Endothelial cell of umbilical vein (primary cell): ENCODE measurements at regions not wholly inside any gene's neighbourhood (a gene's known extent, or its start where the extent isn't known, plus 50 kb on each side); places are given as distances from the start of the nearest gene placed in this dataset.

ENCODE experiments used
- EZH2 ChIP-seq: IDR thresholded peaks from 2 replicates; pipeline ENCODE4 v1.6.1; 2012; ENCODE audit warnings: borderline replicate concordance, low read depth, mild to moderate bottlenecking, moderate library complexity, low read length, inconsistent platforms; ENCODE audit not compliant: severe bottlenecking
- POLR2A ChIP-seq: IDR thresholded peaks from 2 replicates; pipeline ENCODE4 v1.6.1; 2012; ENCODE audit warnings: low read depth, mild to moderate bottlenecking, control low read depth, low read length
- POLR2AphosphoS5 ChIP-seq: IDR thresholded peaks from 2 replicates; pipeline ENCODE4 v1.6.1; 2012; ENCODE audit warnings: low read depth, mild to moderate bottlenecking, control low read depth, low read length, moderate library complexity; ENCODE audit not compliant: insufficient read depth
- TF ChIP-seq, protein P1 (sequence below): IDR thresholded peaks from 2 replicates; pipeline ENCODE4 v1.6.1; 2011; ENCODE audit not compliant: insufficient read depth, insufficient read length

DNA sequence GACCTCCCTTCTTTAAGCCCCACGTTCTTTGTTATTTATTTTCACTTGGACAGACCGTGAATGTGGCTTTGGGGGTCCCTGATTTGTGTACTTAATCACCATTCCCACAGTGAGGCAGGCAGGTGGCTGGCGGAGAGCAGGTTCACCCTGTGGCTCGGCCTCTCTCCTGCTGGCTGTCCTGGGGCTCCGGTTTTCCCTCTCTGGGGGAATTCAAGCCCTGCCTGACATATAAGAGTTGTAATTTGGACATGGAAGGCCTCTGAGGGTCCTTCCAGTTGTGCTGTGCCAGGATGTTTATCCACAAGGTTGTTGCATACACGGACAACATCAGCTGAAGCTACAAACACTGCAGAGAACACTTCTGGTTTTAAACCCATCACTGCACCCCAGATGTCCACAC lies 824.5 kb downstream of the TBC1D22A start:
- TF ChIP-seq POLR2A, result no peak
- TF ChIP-seq POLR2AphosphoS5, result no peak
- TF ChIP-seq, protein P1, sequence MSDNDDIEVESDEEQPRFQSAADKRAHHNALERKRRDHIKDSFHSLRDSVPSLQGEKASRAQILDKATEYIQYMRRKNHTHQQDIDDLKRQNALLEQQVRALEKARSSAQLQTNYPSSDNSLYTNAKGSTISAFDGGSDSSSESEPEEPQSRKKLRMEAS, result no peak
- TF ChIP-seq EZH2, result no peak
